ENCODE measurements at regions not wholly inside any gene's neighbourhood (a gene's known extent, or its start where the extent isn't known, plus 50 kb on each side); places are given as distances from the start of the nearest gene placed in this dataset.

GRCh38 chr7:134391223-134391622, 67.7 kb downstream of the AKR1B1 start:
- H3K9me2 ChIP-seq (ENCODE audit: insufficient read depth), result no peaks in the 10 kb centered on the region
- DNase-seq, result no peak
- H3K4me3 ChIP-seq, result no peak overlapping the region
- no peaks in the 10 kb centered on the region for H3K4me1 ChIP-seq (replicated peaks; ENCODE audit: insufficient read depth)
- H2AFZ ChIP-seq, result no peak overlapping the region; the same call in 1 of the 2 replicates
- no peaks in the 10 kb centered on the region for H3F3A ChIP-seq (ENCODE audit: insufficient read depth, low read depth)
- H4K20me1 ChIP-seq (ENCODE audit: insufficient read depth), result no peaks in the 10 kb centered on the region
- H3K9me3 ChIP-seq (ENCODE audit: insufficient read depth, low read depth), result peaks cover 8% of the 10 kb centered on the region; the same call in 1 of the 2 replicates
- no TSS peak for BruUV-seq (replicated peaks)
- H3K79me2 ChIP-seq (ENCODE audit: low read depth), result no peaks in the 10 kb centered on the region
- ChIA-PET CTCF (no interaction called here), POLR2A (ENCODE audit: unreplicated experiment) (no interaction called here)
- intact Hi-C loops (cut with micrococcal nuclease; ENCODE audit: unreplicated experiment), result no loop called here
- no peak for TF ChIP-seq CTCF (conservative IDR thresholded peaks at IDR 0.05)
- no peak for TF ChIP-seq EZH2 (IDR thresholded peaks at IDR 0.05; ENCODE audit: low read depth)
- H3K27me3 ChIP-seq (ENCODE audit: insufficient read depth, low read depth), result no peaks in the 10 kb centered on the region
- H3K4me2 ChIP-seq, result no peak overlapping the region
- H3K27ac ChIP-seq, result no peak overlapping the region
- H3K36me3 ChIP-seq (ENCODE audit: low read depth), result no peaks in the 10 kb centered on the region

GRCh38 chr7:134388336-134389019, 70.4 kb downstream of the AKR1B1 start:
- H3K27ac ChIP-seq, result no peak overlapping the region
- no peaks in the 10 kb centered on the region for H3K79me2 ChIP-seq (ENCODE audit: low read depth)
- H3K9me3 ChIP-seq (ENCODE audit: insufficient read depth, low read depth), result peaks cover 10% of the 10 kb centered on the region; the same call in 1 of the 2 replicates
- no peak overlapping the region for H3K4me3 ChIP-seq
- no peak overlapping the region for H3K4me2 ChIP-seq
- no peak overlapping the region for H2AFZ ChIP-seq
- H3K9me2 ChIP-seq (ENCODE audit: insufficient read depth), result no peaks in the 10 kb centered on the region
- ChIA-PET POLR2A (ENCODE audit: unreplicated experiment) (no interaction called here), CTCF (no interaction called here)
- DNase-seq, result no peak
- H3K36me3 ChIP-seq (ENCODE audit: low read depth), result no peaks in the 10 kb centered on the region
- no peaks in the 10 kb centered on the region for H3F3A ChIP-seq (ENCODE audit: insufficient read depth, low read depth)
- no peaks in the 10 kb centered on the region for H3K27me3 ChIP-seq (ENCODE audit: insufficient read depth, low read depth)
- BruUV-seq (replicated peaks), result no TSS peak
- intact Hi-C loops (cut with micrococcal nuclease; ENCODE audit: unreplicated experiment), result no loop called here
- no peaks in the 10 kb centered on the region for H3K4me1 ChIP-seq (replicated peaks; ENCODE audit: insufficient read depth)
- TF ChIP-seq CTCF (conservative IDR thresholded peaks at IDR 0.05), result no peak
- no peaks in the 10 kb centered on the region for H4K20me1 ChIP-seq (ENCODE audit: insufficient read depth)

- TF ChIP-seq EZH2 (IDR thresholded peaks at IDR 0.05; ENCODE audit: low read depth) (no peak), CTCF (conservative IDR thresholded peaks at IDR 0.05) (no peak)
- H3K27me3 ChIP-seq (ENCODE audit: insufficient read depth, low read depth), result no peaks in the 10 kb centered on the region
- no peaks in the 10 kb centered on the region for H3K4me1 ChIP-seq (replicated peaks; ENCODE audit: insufficient read depth)
- ChIA-PET POLR2A (ENCODE audit: unreplicated experiment) (no interaction called here), CTCF (no interaction called here)
- no peaks in the 10 kb centered on the region for H3K9me2 ChIP-seq (ENCODE audit: insufficient read depth)
- H2AFZ ChIP-seq, result no peak overlapping the region
- H3K79me2 ChIP-seq (ENCODE audit: low read depth), result no peaks in the 10 kb centered on the region
- no peaks in the 10 kb centered on the region for H3K36me3 ChIP-seq (ENCODE audit: low read depth)
- H3K27ac ChIP-seq, result no peak overlapping the region
- H3K4me2 ChIP-seq, result no peak overlapping the region
- no peaks in the 10 kb centered on the region for H3F3A ChIP-seq (ENCODE audit: insufficient read depth, low read depth)
- no TSS peak for BruUV-seq (replicated peaks)
- intact Hi-C loops (cut with micrococcal nuclease; ENCODE audit: unreplicated experiment), result no loop called here
- H3K4me3 ChIP-seq, result no peak overlapping the region
- no peaks in the 10 kb centered on the region for H4K20me1 ChIP-seq (ENCODE audit: insufficient read depth)
- DNase-seq, result no peak
- H3K9me3 ChIP-seq (ENCODE audit: insufficient read depth, low read depth), result no peaks in the 10 kb centered on the region
Observed at GRCh38 chr7:134378562-134378961, 61.8 kb upstream of the SLC35B4 start.

Data from PC-9 (cell line).